ENCODE measurements at regions not wholly inside any gene's neighbourhood (a gene's known extent, or its start where the extent isn't known, plus 50 kb on each side); places are given as distances from the start of the nearest gene placed in this dataset.
A peak's percentile ranks its signal among the peaks of the same experiment; 100 is the strongest.
"Not testable (repeated sequence)": the region's sequence is repeated elsewhere in the genome, so short reads cannot be mapped to it uniquely, and the experiment has no call there.

DNA sequence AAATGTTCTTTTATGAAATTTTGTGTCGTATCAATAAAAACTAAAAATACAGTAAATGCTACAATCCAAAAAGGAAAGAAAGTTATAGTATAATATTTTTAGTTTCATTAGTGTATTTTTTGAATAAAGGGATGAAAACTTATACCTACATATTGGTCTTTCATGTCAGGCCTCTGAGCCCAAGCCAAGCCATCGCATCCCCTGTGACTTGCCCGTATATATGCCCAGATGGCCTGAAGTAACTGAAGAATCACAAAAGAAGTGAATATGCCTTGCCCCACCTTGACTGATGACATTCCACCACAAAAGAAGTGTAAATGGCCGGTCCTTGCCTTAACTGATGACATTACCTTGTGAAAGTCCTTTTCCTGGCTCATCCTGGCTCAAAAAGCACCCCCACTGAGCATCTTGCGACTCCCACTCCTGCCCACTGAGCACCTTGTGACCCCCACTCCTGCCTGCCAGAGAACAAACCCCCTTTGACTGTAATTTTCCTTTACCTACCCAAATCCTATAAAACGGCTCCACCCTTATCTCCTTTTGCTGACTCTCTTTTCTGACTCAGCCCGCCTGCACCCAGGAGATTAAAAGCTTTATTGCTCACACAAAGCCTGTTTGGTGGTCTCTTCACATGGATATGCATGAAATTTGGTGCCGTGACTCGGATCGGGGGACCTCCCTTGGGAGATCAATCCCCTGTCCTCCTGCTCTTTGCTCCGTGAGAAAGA is 108.2 kb upstream of the PELI1 start:
- peak; percentile 25 for DNase-seq

DNA sequence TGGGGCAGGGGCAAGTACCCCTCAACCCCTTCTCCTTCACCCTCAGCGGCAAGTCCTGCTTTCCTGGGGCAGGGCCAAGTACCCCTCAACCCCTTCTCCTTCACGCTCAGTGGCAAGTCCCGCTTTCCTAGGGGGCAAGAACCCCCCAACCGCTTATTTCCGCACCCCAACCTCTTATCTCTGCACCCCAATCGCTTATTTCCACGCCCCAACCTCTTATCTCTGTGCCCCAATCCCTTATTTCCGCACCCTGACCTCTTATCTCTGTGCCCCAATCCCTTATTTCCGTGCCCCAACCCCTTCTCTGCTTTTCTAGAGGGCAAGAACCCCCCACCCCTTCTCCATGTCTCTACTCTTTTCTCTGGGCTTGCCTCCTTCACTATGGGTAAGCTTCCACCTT is 109.2 kb upstream of the PELI1 start:
- DNase-seq = not testable (repeated sequence)

DNA sequence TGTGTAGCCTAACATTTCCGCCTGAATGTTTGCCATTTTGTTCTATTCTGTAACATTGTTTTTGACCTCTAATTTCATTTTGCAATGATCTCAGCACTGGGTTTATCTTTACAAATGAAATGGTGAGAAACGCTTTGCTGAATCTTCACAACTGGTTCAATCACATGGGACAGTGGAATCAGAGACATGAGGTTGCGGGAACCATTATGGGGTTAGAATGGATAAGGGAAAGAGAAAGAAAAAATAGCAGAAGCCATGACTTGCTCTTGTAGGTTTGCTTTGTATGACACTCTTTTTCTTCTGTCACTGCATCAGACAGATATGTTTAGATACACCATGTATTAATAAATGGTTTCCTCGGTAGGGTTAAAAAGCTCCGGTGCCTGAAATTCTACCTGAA is 114.3 kb upstream of the PELI1 start:
- no peak for DNase-seq

DNA sequence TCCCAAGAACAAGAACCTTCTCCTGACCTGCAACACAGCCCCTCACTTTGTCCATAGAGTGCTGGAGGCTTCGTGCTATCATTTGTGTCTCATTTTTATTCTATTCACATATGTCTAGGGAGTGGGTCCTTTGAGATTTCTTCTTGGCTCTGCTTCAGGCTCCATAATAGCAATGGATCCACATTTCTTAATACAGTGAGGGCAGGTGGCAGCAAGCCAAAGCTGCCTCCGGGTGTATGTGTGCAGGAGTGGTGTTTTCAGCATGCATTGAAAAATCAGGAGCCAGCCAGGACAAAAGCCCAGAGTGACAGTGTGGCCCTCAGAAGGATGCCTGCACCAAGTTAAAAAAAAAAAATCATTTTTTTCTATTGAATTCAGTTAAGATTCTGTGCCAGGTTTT is 115.1 kb upstream of the PELI1 start:
- no peak for DNase-seq

DNA sequence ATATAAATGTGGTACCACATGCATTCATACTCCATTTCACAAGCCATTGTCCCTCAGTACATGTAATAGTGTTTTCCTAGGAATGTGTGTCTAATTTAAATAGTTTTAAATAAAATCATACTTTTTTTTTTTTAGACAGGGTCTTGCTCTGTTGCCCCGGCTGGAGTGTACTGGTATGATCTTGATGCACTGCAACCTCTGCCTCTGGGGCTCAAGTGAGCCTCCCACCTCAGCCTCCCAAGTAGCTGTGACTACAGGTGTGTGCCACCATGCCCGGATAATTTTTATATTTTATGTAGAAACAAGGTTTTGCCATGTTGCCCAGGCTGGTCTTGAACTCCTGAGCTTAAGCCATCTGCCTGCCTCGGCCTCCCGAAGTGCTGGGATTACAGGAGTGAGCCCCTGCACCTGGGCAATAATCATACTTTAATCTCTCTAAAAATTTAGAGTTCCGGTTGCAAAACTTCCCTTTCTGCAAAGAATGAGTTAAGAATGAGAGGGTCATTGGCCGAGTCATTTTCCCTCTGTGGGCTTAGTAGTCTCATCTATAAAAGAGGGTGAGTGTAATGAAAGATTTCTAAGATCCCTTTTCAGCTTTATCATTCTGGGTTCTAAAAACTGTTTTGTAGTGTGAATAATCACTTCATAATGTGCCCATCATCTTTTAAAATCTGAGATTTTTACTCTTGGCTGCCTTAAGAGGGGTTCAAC is 116.0 kb upstream of the PELI1 start:
- peak; percentile 19 for DNase-seq

DNA sequence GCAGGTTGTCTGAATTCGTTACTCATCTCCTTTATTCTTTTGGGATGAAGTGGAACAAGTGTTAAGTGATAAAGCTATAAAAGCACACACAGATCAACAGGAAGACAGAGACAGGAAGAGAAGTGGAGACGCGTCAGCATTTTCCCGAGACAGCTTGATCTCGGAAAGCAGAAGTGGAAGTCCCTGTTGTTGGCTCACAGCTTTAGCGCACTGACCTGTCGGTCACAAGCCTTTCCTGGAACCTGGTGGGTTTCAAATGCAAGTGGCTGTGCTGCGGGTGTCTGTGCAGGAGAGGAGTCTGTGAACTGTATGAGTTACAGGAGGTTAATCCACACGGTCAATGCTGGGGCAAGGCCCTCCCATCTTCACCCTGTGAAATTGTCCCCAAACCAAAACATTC is 116.6 kb upstream of the PELI1 start:
- peak; percentile 66 for DNase-seq

DNA sequence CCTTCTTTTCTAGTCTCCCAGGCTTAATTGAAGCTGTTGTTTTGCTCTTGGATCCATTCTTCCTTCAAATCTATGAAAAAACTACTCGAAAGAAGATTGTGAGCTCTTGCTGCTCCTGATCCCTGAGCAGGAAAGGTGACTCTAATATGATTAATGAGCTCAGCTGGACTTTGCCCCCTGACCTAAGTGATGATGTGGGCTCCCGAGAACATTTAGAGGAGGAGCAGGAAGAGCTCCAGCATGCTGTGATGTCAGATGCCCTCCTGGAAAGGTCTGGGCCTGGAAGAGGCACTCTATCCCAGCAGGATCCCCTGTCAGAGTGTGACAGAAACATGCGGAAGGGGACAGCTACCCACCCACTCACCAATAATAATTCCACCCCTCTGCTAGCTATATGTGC is 117.9 kb upstream of the PELI1 start:
- DNase-seq = no peak

DNA sequence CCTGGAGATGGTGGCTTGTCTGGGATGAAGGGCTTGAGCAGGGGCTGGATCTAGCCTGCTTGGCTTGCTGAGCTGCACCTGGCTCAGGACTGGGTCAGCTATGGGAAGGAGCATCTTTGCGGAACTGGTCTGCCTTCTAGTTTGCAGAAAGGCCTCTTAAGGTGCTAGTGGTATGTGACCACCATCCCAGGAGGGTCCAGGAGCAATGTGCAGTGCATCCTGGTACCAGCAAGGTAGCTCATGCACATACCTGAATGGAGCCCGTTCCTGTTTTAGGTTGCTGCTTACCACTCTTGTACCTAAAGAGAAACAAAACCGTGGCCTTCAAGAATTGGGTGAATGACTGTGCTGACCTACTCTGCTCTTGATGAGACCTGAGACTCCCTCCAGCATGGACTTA is 118.6 kb upstream of the PELI1 start:
- no peak for DNase-seq

DNA sequence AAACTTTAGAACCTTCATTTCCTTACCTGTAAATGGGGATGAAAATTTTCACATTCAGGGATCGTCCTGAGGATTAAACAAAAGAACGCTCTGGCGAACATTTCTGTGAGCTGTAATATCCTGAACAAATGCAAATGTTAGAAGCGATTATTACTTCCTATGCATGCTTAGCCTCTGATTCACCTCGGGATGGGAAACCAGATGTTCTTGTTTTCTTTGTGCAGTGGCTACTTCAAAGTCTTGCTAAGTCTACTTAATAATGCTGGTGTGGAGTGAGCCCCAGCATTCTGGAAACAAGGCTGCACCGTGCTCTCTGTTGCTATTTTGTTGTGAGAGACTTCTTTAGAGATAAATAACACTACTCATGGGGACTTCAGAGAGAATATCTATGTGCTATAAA is 119.1 kb upstream of the PELI1 start:
- DNase-seq = no peak

DNA sequence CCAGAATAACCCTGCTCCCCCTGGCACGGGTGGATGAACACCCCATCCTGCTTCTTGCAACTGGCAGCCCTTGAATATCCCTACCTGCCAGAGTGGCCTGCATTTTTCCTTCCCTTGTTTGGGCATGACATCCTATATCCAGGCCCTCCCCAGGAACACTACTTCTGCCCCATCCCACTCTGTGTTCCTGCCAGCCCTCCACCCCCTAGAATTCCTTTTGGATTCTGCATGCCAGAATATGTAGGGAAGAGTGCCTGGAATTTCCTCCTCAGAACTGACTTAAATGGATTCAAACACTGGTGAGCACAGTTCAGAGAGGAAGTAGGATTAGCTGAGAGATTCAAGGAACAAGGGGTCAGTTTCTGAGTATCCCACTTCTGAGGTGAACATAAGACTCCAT is 123.5 kb upstream of the PELI1 start:
- DNase-seq = no peak

DNA sequence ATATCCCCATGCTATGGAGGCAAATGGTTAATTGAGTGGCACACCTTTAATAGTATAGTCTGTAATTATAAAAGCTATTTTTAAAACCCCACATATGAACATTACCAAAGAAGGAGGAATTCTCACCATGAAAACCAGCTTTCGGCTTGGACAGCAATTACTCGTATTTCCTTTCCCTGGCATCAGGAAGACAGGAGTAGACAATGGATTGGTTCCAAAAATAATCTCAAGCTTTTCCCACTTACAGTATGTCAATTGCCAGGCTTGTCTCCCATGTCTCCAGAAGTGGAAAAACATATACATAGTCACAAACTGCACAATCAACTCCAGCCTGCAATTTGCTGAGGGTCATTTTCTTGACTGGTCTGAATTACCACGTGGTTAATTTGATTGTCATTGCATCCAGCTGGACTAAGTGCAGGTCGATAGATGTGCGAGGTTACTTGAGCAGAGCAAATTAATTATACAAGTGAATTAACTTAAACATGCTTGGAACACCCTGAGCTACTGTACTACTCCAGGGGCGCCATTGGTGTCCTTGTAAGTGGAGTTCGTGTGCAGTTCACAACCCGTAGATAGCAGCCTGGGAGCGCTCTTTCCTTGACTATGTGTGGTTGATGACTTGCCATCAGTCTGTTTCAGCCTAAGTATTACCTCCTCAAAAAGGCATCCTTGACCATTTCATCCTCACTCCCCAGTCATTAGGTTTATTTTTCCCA is 124.3 kb upstream of the PELI1 start:
- no peak for DNase-seq

DNA sequence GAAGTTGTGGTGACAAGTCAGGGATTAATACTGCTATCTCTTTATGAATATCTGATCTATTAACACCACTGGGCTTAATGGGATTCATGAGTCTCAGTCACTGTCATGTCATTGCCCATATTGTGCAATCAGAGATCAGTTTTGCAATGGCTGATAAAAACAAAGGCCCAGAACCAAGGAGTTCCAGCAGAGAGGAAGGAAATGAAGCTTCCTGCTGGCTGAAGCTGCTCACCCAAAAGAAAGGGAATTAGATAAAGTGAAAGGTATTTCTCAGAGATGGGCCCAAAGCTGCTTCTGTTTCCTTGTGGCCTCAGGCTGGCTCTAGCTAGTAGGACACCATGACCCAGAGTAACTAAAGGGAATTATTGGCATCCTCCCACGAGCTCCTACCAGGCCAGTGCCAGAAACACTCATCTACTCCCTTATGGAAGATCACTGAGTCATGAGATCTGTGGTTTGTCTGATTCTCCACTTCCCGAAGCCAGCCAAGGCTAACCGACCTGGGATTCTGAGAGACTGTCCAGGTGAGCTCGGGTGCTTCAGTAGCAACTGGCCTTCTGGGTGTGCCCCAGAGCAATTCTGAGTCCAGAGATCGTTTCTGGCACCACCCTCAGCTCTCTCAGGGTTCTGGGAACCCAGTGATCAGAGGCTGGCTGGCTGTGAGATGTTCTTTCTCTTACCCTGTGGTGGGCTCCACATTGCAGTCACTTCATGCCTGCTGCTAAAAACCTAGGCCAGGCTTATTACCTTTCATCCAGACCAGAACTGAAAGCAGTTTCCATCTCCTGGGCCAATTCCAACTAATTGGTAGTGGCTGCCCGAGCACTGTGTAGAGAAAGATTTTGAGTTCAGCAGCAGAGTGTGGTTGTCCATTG is 129.5 kb upstream of the PELI1 start:
- DNase-seq = peak; percentile 67

DNA sequence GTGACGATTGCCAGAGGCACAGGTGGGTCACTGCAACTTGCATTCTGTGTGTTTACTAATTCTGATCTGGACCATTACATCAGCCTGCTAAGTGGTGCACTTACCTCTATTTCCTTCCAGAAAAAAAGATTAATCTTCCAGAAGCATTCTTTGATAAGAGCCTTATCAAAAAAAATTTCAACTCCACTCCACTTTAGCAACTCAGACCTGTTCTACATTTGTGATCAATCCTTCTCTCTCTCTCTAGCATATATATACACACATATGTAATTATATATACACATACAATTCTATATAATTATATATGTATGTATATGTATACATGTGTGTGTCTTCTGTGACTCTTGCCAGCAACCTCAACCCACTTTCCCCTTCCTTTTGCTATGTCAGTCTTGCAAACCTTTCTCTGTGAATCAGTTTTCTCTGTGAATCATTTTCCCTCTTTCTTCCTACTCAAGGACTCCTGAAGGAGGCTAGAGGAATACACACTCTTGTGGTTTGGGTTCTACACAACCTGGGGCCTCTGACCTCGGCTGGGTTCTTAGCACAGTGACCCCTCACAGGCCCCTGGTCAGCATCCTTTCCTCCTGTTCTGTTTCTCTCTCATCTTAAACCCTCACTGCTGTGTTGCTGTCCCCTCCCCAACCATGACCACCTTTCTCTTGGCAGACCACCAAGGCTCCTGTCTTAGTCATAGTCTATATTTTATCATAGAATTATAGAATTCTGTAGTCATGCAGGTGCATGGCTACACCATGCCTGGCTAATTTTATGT is 130.4 kb upstream of the PELI1 start:
- DNase-seq = no peak

DNA sequence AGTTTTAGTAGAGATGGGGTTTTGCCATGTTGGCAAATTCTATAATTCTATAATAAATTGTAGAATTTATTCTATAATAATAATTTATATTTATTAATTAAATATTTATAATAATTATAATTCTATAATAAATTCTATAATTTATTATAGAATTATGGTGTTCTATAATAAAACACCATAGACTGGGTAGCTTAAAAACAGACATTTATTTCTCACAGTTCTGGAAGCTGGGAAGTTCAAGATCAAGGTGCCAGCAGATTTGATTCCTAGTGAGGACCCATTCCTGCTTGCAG is 130.9 kb upstream of the PELI1 start:
- no peak for DNase-seq

DNA sequence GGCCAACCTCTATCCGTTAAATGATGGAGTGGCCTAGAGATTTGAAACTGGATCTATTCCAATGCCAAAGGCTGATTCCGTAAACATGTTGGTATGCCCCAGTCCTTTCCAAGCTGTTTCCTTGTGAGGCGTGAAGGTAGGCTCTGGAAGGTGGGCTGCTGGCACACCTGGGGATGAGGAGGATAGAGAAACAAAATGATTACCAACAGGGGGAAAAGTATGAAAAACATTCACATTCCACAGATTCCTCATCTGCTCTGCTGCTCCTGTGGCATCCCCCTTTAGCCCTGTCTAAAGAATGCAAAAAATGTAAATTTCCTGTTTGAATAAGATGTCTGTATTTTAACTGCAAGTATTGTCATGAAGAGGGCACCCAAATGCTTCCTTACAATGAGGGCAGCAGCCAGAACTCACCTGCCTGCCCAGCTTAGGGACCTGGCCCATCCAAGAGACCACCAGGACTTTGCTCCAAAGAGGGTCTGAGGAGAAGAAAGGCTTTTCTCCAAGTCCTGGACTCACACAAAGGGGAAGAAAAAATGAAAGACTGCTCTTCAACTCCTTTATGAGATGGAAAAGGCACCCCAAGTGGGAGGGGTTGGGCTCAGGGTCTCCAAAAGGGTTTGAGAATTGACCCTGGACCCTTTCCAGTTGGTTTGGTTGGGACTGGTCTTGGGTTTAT is 132.3 kb upstream of the PELI1 start:
- no peak for DNase-seq

DNA sequence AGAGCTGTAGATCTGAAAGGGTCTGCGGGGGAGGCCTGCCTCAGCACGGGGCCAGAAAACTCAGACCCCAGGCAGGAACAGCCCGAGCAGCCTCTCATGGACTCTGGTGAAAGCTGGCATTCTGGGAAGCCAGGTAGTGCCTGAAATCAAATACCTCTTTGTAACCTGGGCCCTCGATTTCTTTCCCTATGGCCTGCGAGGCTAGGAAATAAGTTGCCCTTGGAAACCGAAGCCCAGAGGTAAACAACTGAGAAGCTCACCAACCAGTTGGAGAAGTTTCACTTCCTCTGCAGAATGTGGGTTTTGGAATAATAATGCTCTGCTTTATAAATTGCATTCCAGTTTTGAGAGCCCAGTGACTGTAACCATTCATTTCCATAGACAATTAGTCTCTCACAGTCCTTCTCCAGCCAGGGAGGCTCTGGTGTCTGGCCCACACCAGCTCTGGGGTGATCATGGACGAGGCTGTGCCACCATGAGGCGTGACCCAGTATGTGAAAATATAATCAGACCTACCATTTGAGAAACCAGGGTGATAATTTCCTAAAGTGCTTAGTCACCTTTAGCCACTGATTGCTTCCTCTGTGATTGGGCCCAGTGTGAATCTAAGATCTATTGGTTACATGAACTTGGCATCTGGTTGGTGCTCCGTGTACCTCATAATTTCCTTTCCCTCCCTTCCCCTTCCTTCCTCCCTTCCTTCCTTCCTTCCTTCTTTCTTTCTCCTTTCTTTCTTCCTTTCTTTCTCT is 133.1 kb upstream of the PELI1 start:
- DNase-seq = peak; percentile 25

DNA sequence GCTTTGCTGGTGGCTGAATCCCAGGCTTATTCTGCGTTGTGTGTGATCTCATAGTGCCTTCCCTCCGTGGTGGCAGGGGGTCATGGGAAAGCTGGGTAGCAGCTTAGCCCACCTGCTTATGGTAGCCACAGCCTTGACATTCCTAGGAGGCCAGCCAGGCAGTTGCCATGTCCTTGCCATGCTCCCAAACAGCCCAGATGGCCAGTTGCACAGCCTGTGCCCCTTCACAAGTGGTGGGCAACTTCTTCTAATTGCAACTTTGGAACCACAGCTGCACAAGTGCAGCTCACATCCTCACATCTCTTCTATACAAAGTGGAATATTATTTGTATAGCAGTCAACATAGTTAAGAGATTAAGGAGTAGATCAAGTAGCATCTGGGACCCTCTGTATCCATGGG is 136.6 kb upstream of the PELI1 start:
- not testable (repeated sequence) for DNase-seq

DNA sequence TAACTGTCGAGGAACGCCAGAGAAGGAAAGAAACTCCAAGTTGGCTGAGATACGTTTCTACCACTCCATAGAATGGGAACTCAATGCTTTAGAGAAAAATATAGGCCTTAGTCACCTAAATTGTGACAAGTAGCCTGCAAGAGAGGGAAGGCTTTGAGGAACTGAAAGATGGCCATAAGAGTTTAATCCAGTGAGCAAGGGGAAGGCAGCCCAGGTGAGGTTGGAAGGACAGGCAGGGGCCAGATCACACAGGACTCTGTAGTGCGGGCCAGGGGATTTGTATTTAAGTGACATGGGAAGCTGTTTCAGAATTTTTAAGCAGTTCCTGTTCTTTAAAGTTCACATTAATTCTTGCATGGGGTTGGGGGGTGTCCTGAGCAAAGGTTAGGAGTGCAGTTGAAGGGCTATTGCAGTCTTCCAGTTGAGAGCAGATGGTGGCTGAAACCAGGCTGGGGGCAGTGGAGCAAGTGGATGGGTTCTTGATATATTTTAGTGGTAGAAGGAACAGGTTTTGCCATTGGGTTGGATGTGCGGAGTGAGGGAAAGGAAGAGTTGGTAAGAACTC is 138.9 kb upstream of the PELI1 start:
- DNase-seq = no peak

DNA sequence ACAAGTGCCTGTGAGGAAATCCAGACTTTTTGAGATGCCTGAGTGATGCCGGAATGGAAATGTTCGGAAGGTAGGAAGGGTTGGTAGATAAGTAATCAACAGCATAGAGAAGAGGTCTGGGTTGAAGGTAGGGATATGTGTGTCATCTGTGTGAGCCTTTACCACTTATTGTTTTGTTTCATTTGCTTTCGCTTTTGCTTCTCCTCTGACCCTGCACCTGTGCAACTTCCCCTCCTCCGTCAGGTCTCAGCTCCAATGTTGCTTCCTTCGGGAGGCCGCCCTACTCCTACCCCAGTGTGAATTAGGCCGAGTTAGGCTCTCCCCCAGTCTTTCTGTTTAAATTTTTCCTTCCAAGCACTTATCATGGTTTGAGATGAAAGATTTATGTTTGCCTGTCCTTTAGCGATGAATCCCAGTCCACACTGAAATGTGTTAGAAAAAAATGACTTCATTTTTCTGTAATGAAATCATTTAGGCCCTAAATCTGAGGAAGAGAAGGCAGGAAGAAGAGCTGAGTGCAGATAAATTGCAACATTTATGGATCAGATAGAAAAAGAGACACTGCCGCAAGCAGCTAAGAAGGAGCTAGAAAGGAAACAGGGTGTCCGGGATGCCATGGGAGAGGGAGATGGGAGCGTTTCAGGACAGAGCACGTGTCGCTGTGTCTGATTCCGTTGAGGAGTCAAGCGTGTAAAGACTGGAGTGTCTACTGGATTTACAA is 139.6 kb upstream of the PELI1 start:
- DNase-seq = no peak

DNA sequence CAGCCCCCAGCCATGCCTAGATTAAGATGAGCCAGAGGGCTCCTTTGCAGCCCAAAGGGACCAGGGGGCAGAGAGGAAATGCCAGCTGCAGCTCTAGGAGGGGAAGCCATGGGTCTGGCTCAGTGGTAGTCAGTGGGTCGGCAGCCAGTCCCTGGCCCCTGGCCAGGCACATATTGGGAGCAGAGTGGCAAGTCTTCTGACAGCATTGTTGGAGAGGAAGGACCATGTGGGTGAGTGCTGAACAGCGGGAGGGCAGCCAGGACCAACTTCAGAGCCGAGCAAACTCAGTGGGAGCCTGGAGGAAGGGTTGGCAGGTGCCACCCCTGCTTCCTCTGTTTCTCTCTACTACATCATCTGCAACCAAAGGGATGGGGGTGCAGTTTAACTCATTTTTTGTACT is 140.5 kb upstream of the PELI1 start:
- DNase-seq = no peak

Measured in hematopoietic multipotent progenitor cell treated with erythropoietin and hydrocortisone succinate and interleukin-3 and kit ligand, for 6 days (in vitro differentiated cells).